H9 (cell line): ENCODE measurements at regions not wholly inside any gene's neighbourhood (a gene's known extent, or its start where the extent isn't known, plus 50 kb on each side); places are given as distances from the start of the nearest gene placed in this dataset.

Experiments used
- DNase-seq: peaks from one replicate; pipeline ENCODE4 v3.0.0-alpha.2; 2017
- H2AFZ ChIP-seq: one replicate; pipeline ENCODE4 v1.6.1; 2013; ENCODE audit warnings: mild to moderate bottlenecking, low read length, control low read depth, moderate library complexity
- H2AK5ac ChIP-seq: 2 replicates; pipeline ENCODE4 v1.6.1; 2013; ENCODE audit warnings: low read length, control low read depth, mixed read lengths; ENCODE audit not compliant: insufficient read length
- H2BK120ac ChIP-seq: one replicate; pipeline ENCODE4 v1.6.1; 2013; ENCODE audit warnings: low read depth, mild to moderate bottlenecking, low read length, control low read depth, inconsistent platforms; ENCODE audit not compliant: poor library complexity, severe bottlenecking
- H2BK12ac ChIP-seq: 2 replicates; pipeline ENCODE4 v1.6.1; 2013; ENCODE audit warnings: low read length, control low read depth, mixed read lengths, low read depth; ENCODE audit not compliant: insufficient read length
- H2BK15ac ChIP-seq: 2 replicates; pipeline ENCODE4 v1.6.1; 2013; ENCODE audit warnings: low read depth, low read length, control low read depth
- H2BK20ac ChIP-seq: one replicate; pipeline ENCODE4 v1.6.1; 2013; ENCODE audit warnings: low read depth, mild to moderate bottlenecking, low read length, control low read depth, inconsistent platforms; ENCODE audit not compliant: poor library complexity, severe bottlenecking
- H2BK5ac ChIP-seq: 2 replicates; pipeline ENCODE4 v1.6.1; 2013; ENCODE audit warnings: low read length, control low read depth, mixed read lengths; ENCODE audit not compliant: insufficient read length
- H3K14ac ChIP-seq: 2 replicates; pipeline ENCODE4 v1.6.1; 2013; ENCODE audit warnings: low read length, control low read depth; ENCODE audit not compliant: insufficient read depth
- H3K18ac ChIP-seq: 2 replicates; pipeline ENCODE4 v1.6.1; 2013; ENCODE audit warnings: low read depth, mild to moderate bottlenecking, mixed read lengths, low read length, control low read depth; ENCODE audit not compliant: insufficient read length
- H3K23ac ChIP-seq: 2 replicates; pipeline ENCODE4 v1.6.1; 2013; ENCODE audit warnings: low read length, control low read depth, mixed read lengths, low read depth; ENCODE audit not compliant: insufficient read length
- H3K23me2 ChIP-seq: 2 replicates; pipeline ENCODE4 v1.6.1; 2013; ENCODE audit warnings: low read depth, mild to moderate bottlenecking, mixed read lengths, low read length, control low read depth; ENCODE audit not compliant: insufficient read length, poor library complexity, severe bottlenecking
- H3K27ac ChIP-seq: 2 replicates; pipeline ENCODE4 v1.5.1; 2013; ENCODE audit warnings: low read length, control low read depth, mixed read lengths, low read depth; ENCODE audit not compliant: insufficient read length
- H3K27me3 ChIP-seq: 2 replicates; pipeline ENCODE4 v1.6.1; 2013; ENCODE audit warnings: low read length, control low read depth, inconsistent platforms; ENCODE audit not compliant: insufficient read depth
- H3K4ac ChIP-seq: 2 replicates; pipeline ENCODE4 v1.6.1; 2013; ENCODE audit warnings: low read depth, mild to moderate bottlenecking, control low read depth, inconsistent platforms, low read length, moderate library complexity
- H3K4me1 ChIP-seq: 2 replicates; pipeline ENCODE4 v1.6.1; 2013; ENCODE audit warnings: low read length, control low read depth, inconsistent platforms; ENCODE audit not compliant: insufficient read depth
- H3K4me2 ChIP-seq: 2 replicates; pipeline ENCODE4 v1.6.1; 2013; ENCODE audit warnings: low read length, control low read depth, mixed read lengths; ENCODE audit not compliant: insufficient read length, insufficient read depth
- H3K56ac ChIP-seq: 2 replicates; pipeline ENCODE4 v1.6.1; 2013; ENCODE audit warnings: low read depth, mild to moderate bottlenecking, mixed read lengths, low read length, control low read depth; ENCODE audit not compliant: insufficient read length
- H3K79me1 ChIP-seq: 2 replicates; pipeline ENCODE4 v1.6.1; 2013; ENCODE audit warnings: low read depth, mild to moderate bottlenecking, moderate library complexity, low read length, control low read depth, inconsistent platforms; ENCODE audit not compliant: insufficient read depth, poor library complexity, severe bottlenecking
- H3K79me2 ChIP-seq: 2 replicates; pipeline ENCODE4 v1.6.1; 2013; ENCODE audit warnings: low read length, control low read depth, inconsistent platforms; ENCODE audit not compliant: insufficient read depth
- H3K9ac ChIP-seq: 2 replicates; pipeline ENCODE4 v1.6.1; 2013; ENCODE audit warnings: low read length, control low read depth, mixed read lengths; ENCODE audit not compliant: insufficient read length; ENCODE audit errors: extremely low read depth
- H3K9me3 ChIP-seq: one replicate; pipeline ENCODE4 v1.6.1; 2013; ENCODE audit warnings: low read depth, low read length, inconsistent platforms; ENCODE audit not compliant: control insufficient read depth
- H3T11ph ChIP-seq: one replicate; pipeline ENCODE4 v1.6.1; 2013; ENCODE audit warnings: mild to moderate bottlenecking, low read length, control low read depth, inconsistent platforms
- H4K20me1 ChIP-seq: one replicate; pipeline ENCODE4 v1.6.1; 2013; ENCODE audit not compliant: control insufficient read depth, insufficient read length, insufficient read depth
- H4K5ac ChIP-seq: 2 replicates; pipeline ENCODE4 v1.6.1; 2013; ENCODE audit warnings: low read depth, mild to moderate bottlenecking, mixed read lengths, low read length, control low read depth; ENCODE audit not compliant: insufficient read length
- H4K8ac ChIP-seq: replicated peaks from 2 replicates; pipeline ENCODE4 v1.6.1; 2013; ENCODE audit warnings: low read length, control low read depth, mixed read lengths, low read depth; ENCODE audit not compliant: insufficient read length
- H4K91ac ChIP-seq: 2 replicates; pipeline ENCODE4 v1.6.1; 2013; ENCODE audit warnings: low read depth, mild to moderate bottlenecking, moderate library complexity, mixed read lengths, low read length, control low read depth; ENCODE audit not compliant: insufficient read length
- H3K27ac Mint-ChIP-seq, 3 experiments: 2 replicates in 2 of 3; 3 replicates in 1 of 3; pipeline ENCODE4 v1.8.0; 2020 to 2021; ENCODE audit warnings: mixed read lengths in 3 of 3, mild to moderate bottlenecking in 1 of 3, moderate library complexity in 1 of 3
- H3K27me3 Mint-ChIP-seq: 2 replicates; pipeline ENCODE4 v1.8.0; 2021; ENCODE audit warnings: low read depth, mild to moderate bottlenecking, moderate library complexity, mixed read lengths
- H3K36me3 Mint-ChIP-seq, 3 experiments: 2 replicates in 2 of 3; 3 replicates in 1 of 3; pipeline ENCODE4 v1.8.0; 2020 to 2021; ENCODE audit warnings: low read depth in 3 of 3, mixed read lengths in 3 of 3; ENCODE audit not compliant: insufficient read depth in 1 of 3
- H3K4me1 Mint-ChIP-seq, 2 experiments: 2 replicates each; pipeline ENCODE4 v1.8.0; 2020; ENCODE audit warnings: mixed read lengths in 2 of 2
- H3K4me3 Mint-ChIP-seq, 2 experiments: 2 replicates in 1 of 2; 3 replicates in 1 of 2; pipeline ENCODE4 v1.8.0; 2020 to 2021; ENCODE audit warnings: mild to moderate bottlenecking in 2 of 2, mixed read lengths in 2 of 2, moderate library complexity in 1 of 2
- H3K9me3 Mint-ChIP-seq, 2 experiments: 2 replicates in 1 of 2; 3 replicates in 1 of 2; pipeline ENCODE4 v1.8.0; 2020; ENCODE audit warnings: mild to moderate bottlenecking in 2 of 2, mixed read lengths in 2 of 2, moderate library complexity in 1 of 2
- CTCF ChIP-seq: fragments of 200-600 bp; sonication (generic); conservative IDR thresholded peaks from 3 replicates; pipeline ENCODE4 v1.8.0; 2021; ENCODE audit warnings: antibody characterized with exemption, mild to moderate bottlenecking
- WGBS: extraction: QIAGEN DNeasy Blood & Tissue Kit; methylation state at CpG from one replicate; pipeline ENCODE4 v1.1.7; 2013; ENCODE audit warnings: missing lambda C conversion rate, low lambda C conversion rate, mixed read lengths; ENCODE audit not compliant: insufficient read length; ENCODE audit errors: extremely low coverage; 5-methylcytosine and 5-hydroxymethylcytosine counted together

DNA sequence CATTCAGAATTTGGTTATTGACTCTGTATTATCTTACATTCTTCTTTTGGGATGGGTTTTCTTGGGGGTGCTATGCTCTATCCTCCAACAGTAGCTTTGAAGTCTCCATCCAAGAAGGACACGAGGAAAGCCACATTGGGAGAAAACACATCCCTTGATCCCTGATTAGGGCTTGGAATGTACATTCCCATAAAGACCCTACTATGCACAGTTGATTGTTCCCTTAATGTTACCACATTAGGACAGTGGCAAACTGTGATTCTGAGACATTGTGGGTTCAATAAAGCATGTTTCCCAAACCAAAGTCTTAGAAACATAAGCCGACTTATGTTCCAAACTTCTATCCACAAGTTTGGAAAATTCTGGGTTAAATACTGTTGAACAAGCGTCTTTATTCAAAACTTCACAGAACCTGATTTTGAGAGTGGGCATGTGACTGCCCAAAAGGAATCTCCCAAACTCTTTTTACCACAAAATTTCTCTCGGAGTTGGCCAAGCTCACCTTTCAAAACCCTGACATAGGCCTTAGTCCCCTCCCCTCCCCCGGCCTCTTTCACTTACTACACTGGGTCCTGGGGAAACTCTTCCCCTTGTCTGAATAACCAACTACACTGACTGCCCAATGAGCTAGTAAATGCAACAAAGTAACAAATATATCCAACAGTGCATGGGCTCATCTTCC lies 177.0 kb upstream of the KAZN start:
- H3K9ac ChIP-seq, result no peak overlapping the region
- no peak overlapping the region for H3K56ac ChIP-seq
- H4K5ac ChIP-seq, result no peak overlapping the region
- no peak overlapping the region for H3K4ac ChIP-seq
- no peak overlapping the region for H2BK15ac ChIP-seq
- H2BK20ac ChIP-seq, result no peak overlapping the region
- TF ChIP-seq CTCF, result no peak
- Mint-ChIP-seq H3K4me1 (peaks cover 5 to 7% of the 10 kb centered on the region in 2 experiments; a peak in 3 of 4 replicates), H3K36me3 (peaks cover 0 to 7% (median 2%) of the 10 kb centered on the region in 3 experiments; a peak in 2 of 7 replicates), H3K27me3 (peaks cover 5% of the 10 kb centered on the region; the same call in 1 of the 2 replicates), H3K27ac (no peak overlapping the region; a peak in 1 of 7 replicates), H3K9me3 (peaks cover 0 to 3% of the 10 kb centered on the region in 2 experiments; a peak in 2 of 5 replicates), H3K4me3 (no peak overlapping the region)
- no peak overlapping the region for H2BK5ac ChIP-seq
- no peaks in the 10 kb centered on the region for H3K4me1 ChIP-seq
- no peaks in the 10 kb centered on the region for H4K20me1 ChIP-seq
- no peak overlapping the region for H3K23ac ChIP-seq
- no peak overlapping the region for H4K8ac ChIP-seq
- no peak overlapping the region for H2BK120ac ChIP-seq
- H2AFZ ChIP-seq, result no peak overlapping the region
- no peaks in the 10 kb centered on the region for H3K23me2 ChIP-seq
- H3K4me2 ChIP-seq, result no peak overlapping the region
- H3K27me3 ChIP-seq, result no peaks in the 10 kb centered on the region
- no CpG with 5 or more reads among the region's 5 CpGs for WGBS
- DNase-seq, result no peak
- no peak overlapping the region for H3K27ac ChIP-seq
- no peaks in the 10 kb centered on the region for H3K79me1 ChIP-seq
- no peak overlapping the region for H2BK12ac ChIP-seq
- H4K91ac ChIP-seq, result no peak overlapping the region
- no peak overlapping the region for H2AK5ac ChIP-seq
- H3K18ac ChIP-seq, result no peak overlapping the region
- H3K9me3 ChIP-seq, result no peaks in the 10 kb centered on the region
- no peak overlapping the region for H3K14ac ChIP-seq
- no peak overlapping the region for H3T11ph ChIP-seq
- H3K79me2 ChIP-seq, result no peaks in the 10 kb centered on the region
